ENCODE measurements at regions not wholly inside any gene's neighbourhood (a gene's known extent, or its start where the extent isn't known, plus 50 kb on each side); places are given as distances from the start of the nearest gene placed in this dataset.

DNA sequence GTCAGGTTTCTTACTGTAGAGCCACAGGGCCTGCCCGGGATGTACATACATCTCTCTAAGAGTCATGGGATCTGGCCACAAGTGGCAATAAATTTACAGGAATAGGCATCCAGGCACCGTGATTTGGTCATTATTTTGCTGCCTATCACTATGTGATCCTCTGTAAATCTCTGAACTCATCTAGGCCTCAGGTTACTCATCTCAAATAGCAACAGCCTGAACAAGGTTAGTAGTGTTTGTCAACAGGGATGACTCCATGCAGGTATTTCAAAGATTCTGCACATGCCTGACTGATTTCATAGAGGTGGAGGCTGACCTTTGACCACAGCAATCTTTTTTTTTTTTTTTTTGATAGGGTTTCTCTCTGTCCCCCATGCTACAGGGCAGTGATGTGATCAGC is 88.8 kb upstream of the TBL1XR1 start:
- TF ChIP-seq, protein P1, sequence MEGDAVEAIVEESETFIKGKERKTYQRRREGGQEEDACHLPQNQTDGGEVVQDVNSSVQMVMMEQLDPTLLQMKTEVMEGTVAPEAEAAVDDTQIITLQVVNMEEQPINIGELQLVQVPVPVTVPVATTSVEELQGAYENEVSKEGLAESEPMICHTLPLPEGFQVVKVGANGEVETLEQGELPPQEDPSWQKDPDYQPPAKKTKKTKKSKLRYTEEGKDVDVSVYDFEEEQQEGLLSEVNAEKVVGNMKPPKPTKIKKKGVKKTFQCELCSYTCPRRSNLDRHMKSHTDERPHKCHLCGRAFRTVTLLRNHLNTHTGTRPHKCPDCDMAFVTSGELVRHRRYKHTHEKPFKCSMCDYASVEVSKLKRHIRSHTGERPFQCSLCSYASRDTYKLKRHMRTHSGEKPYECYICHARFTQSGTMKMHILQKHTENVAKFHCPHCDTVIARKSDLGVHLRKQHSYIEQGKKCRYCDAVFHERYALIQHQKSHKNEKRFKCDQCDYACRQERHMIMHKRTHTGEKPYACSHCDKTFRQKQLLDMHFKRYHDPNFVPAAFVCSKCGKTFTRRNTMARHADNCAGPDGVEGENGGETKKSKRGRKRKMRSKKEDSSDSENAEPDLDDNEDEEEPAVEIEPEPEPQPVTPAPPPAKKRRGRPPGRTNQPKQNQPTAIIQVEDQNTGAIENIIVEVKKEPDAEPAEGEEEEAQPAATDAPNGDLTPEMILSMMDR (IDR thresholded peaks at IDR 0.05; ENCODE audit: low read length, missing control alignments): no peak
- H3K4me3 ChIP-seq (replicated peaks; ENCODE audit: low read depth, low read length): no peak overlapping the region
- DNase-seq (ENCODE audit: low read depth): no peak

DNA sequence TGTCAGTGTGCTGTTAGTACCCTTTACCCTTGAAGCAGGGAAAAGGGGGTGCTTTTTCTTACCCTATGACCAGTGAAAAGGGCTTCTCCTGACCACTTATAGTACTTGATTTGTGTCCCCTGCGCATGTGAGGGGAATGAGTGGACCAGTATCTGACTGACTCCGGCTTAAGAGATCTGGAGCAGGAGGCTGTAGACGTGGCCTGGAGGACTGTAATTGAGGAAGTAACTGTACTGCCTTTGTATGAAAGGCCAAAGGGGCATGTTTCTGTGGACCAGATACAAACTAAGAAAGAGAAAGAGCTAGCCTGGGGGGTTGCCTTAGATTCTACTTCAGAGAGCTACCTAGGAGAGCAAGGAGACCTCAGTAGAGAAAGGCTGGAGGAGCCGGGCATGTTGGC is 89.9 kb upstream of the TBL1XR1 start:
- TF ChIP-seq, protein P1 (IDR thresholded peaks at IDR 0.05; ENCODE audit: low read length, missing control alignments): no peak
- no peak overlapping the region for H3K4me3 ChIP-seq (replicated peaks; ENCODE audit: low read depth, low read length)
- no peak for DNase-seq (ENCODE audit: low read depth)

DNA sequence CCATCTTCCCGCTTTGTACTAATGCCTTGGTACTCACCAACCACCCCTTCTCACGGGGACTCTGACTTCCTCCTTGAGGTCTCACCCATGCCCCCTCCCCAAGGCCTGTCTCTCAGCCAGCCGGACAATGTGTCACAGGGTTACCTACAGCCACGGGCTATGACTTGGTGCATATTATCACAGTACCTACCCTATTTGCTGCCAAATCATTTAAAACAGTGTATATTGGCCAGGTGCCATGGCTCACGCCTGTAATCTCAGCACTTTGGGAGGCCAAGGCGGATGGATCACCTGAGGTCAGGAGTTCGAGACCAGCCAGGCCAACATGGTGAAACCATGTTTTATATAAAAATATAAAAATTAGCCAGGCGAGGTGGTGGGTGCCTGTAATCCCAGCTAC is 93.4 kb upstream of the TBL1XR1 start:
- TF ChIP-seq, protein P1 (IDR thresholded peaks at IDR 0.05; ENCODE audit: low read length, missing control alignments): no peak
- DNase-seq (ENCODE audit: low read depth): no peak
- no peak overlapping the region for H3K4me3 ChIP-seq (replicated peaks; ENCODE audit: low read depth, low read length)

DNA sequence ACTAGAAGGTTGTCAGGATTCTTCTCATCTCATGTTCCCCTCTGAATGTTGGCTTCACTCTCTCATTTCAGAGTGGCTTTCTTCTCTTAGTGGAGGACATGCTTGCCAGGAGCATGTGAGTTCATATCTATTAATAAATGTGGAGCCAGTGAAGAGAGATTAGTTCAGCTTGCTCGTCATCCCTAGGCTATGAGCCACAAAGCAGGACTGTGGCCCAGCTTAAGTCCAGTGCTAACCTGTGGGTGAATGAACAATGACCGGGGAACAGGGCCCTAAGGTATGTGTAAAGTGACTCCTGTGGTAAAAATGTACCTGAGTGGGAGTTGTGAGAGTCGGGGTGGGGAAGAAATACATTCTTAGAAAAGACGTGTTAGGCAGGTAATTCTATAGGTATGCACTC is 96.9 kb upstream of the TBL1XR1 start:
- DNase-seq (ENCODE audit: low read depth): peak; percentile 70
- TF ChIP-seq, protein P1 (IDR thresholded peaks at IDR 0.05; ENCODE audit: low read length, missing control alignments): no peak
- no peak overlapping the region for H3K4me3 ChIP-seq (replicated peaks; ENCODE audit: low read depth, low read length)

DNA sequence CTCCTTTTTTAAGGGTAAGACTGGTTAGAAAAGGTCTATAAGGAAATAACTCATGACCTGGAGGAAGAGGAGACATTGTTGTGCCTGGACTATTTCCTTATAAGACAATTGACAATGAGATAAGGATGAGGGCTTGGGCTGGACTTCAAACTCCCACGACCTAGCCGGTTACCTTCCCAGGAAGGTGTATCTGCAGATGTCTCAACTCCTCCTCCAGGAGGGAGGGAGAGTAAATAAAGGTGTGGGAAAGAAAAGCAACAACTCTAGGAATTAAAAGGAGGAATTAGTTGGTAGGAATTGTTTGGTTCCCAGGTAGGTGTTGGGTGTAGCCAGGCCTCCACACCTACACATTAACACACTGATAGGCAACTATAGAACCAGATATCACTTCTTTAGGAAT is 97.8 kb upstream of the TBL1XR1 start:
- H3K4me3 ChIP-seq (replicated peaks; ENCODE audit: low read depth, low read length): no peak overlapping the region
- TF ChIP-seq, protein P1 (IDR thresholded peaks at IDR 0.05; ENCODE audit: low read length, missing control alignments): no peak
- DNase-seq (ENCODE audit: low read depth): no peak

DNA sequence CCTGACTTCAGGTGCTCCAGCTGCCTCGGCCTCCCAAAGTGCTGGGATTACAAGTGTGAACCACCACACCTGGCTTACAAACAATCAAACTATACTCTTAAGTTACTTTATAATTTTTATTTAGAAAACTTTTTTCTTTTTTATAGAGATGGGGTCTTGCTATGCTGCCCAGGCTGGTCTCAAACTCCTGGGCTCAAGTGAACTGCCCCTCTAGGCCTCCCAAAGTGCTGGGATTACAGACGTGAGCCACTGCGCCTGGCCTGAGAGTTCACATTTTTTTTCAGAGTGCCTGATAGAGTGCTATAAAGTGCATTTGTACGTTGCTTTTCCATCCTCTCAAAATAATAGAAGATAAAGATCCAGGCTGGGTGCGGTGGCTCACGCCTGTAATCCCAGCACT is 102.0 kb upstream of the TBL1XR1 start:
- no peak for DNase-seq (ENCODE audit: low read depth)
- no peak overlapping the region for H3K4me3 ChIP-seq (replicated peaks; ENCODE audit: low read depth, low read length)
- TF ChIP-seq, protein P1 (IDR thresholded peaks at IDR 0.05; ENCODE audit: low read length, missing control alignments): no peak

DNA sequence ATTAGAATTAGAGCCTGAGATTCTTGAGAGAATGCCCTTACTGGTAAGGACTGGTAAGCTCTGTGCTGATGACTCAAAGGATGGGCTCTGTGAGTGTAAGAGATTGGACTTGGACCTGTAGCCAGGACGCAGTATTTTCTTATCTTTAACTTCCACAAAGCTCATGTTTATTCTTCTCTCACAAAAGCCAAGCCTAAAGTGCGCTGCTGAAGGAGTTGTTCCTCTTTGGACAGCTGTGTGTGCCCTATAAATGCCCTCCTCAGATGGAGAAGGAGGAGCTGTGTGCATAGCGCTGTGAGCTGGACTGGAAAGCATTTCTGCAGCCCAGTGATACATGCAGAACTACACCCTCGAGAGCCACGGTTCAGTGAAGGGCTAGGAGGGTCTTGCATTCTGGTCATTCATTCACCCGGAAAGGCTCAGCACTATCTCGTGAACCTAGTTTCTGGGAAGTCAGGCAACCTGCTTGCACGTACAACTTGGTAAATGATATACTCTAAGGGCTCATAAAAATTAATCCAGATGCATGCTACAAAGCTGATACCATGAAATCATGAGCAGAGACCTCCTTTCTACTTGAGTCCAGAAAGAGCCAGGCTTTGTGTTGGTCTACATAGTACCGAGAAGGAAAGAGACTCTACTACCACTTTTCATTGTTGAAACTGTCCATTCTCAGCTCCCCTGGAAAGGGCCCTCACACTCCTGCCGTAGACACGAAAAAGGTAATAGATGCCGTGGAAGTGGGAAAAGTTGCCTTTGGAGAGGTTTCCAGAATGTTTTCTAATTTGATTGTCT is 103.0 kb upstream of the TBL1XR1 start:
- TF ChIP-seq, protein P1 (IDR thresholded peaks at IDR 0.05; ENCODE audit: low read length, missing control alignments): no peak
- no peak overlapping the region for H3K4me3 ChIP-seq (replicated peaks; ENCODE audit: low read depth, low read length)
- peak; percentile 55 for DNase-seq (ENCODE audit: low read depth)

Measured in fibroblast of pulmonary artery (primary cell).